ENCODE measurements at regions not wholly inside any gene's neighbourhood (a gene's known extent, or its start where the extent isn't known, plus 50 kb on each side); places are given as distances from the start of the nearest gene placed in this dataset.
"Not testable (repeated sequence)": the region's sequence is repeated elsewhere in the genome, so short reads cannot be mapped to it uniquely, and the experiment has no call there.

DNA sequence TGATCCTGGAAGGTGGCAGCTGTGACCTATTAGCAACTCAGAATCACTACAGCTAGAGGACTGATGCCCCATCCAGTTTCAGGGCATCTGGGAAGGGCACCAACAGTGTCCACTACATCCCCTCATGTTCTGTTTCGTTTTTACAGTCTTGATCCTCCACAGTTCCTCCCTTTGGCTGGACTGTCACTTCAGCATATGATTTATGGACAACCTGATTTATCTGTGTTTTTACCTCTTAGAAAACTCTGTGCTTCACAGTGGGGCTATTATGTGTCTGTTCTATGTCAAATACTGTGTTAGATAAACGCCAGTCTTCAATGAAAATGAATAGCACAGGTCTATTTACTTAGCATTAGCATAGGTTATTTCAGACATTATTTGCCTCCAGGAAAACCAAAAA, 63.1 kb upstream of the GRPR start:
- Histone ChIP-seq H4K5ac (ENCODE audit: insufficient read length, low read depth, low read length) (no peak overlapping the region), H3K18ac (ENCODE audit: insufficient read length, low read depth, low read length) (no peak overlapping the region), H3K9me3 (ENCODE audit: control insufficient read depth, low read depth, low read length) (no peaks in the 10 kb centered on the region), H3K79me1 (ENCODE audit: insufficient read depth, low read depth, low read length, poor library complexity, severe bottlenecking) (no peaks in the 10 kb centered on the region), H3K4me1 (ENCODE audit: insufficient read depth, low read length) (no peaks in the 10 kb centered on the region; the same call in 1 of the 2 replicates), H2BK20ac (ENCODE audit: low read depth, low read length, poor library complexity, severe bottlenecking) (no peak overlapping the region), H2BK5ac (ENCODE audit: insufficient read length, low read length) (no peak overlapping the region), H4K20me1 (ENCODE audit: control insufficient read depth, insufficient read depth, insufficient read length) (no peaks in the 10 kb centered on the region), H3K14ac (ENCODE audit: insufficient read depth, low read length) (no peak overlapping the region), H3K27me3 (ENCODE audit: insufficient read depth, low read length) (no peaks in the 10 kb centered on the region), H2AK5ac (ENCODE audit: insufficient read length, low read length) (no peak overlapping the region), H4K91ac (ENCODE audit: insufficient read length, low read depth, low read length) (no peak overlapping the region), H3K23me2 (ENCODE audit: insufficient read length, low read depth, low read length, poor library complexity, severe bottlenecking) (no peaks in the 10 kb centered on the region), H3T11ph (ENCODE audit: low read length) (no peak overlapping the region), H3K4ac (ENCODE audit: low read depth, low read length) (no peak overlapping the region), H3K79me2 (ENCODE audit: insufficient read depth, low read length) (no peaks in the 10 kb centered on the region), H3K9ac (ENCODE audit: extremely low read depth, insufficient read length, low read length) (no peak overlapping the region), H2AFZ (ENCODE audit: low read length) (no peak overlapping the region), H3K27ac (ENCODE audit: insufficient read length, low read depth, low read length) (no peak overlapping the region), H2BK12ac (ENCODE audit: insufficient read length, low read depth, low read length) (no peak overlapping the region), H3K4me2 (ENCODE audit: insufficient read depth, insufficient read length, low read length) (no peak overlapping the region), H4K8ac (replicated peaks; ENCODE audit: insufficient read length, low read depth, low read length) (no peak overlapping the region), H2BK15ac (ENCODE audit: low read depth, low read length) (no peak overlapping the region), H2BK120ac (ENCODE audit: low read depth, low read length, poor library complexity, severe bottlenecking) (no peak overlapping the region), H3K23ac (ENCODE audit: insufficient read length, low read depth, low read length) (no peak overlapping the region), H3K56ac (ENCODE audit: insufficient read length, low read depth, low read length) (no peak overlapping the region)
- WGBS (ENCODE audit: extremely low coverage, insufficient read length, low lambda C conversion rate): no CpG with 5 or more reads among the region's 2 CpGs
- Mint-ChIP-seq H3K4me1 (peaks cover 3 to 4% of the 10 kb centered on the region in 2 experiments; a peak in 3 of 4 replicates), H3K27ac (no peak overlapping the region), H3K27me3 (ENCODE audit: low read depth) (no peaks in the 10 kb centered on the region; the same call in 1 of the 2 replicates), H3K36me3 (ENCODE audit: insufficient read depth in 1 of 3, low read depth in 3 of 3) (peaks cover 2 to 26% (median 10%) of the 10 kb centered on the region in 3 experiments; a peak in 6 of 7 replicates), H3K9me3 (peaks cover 4 to 13% of the 10 kb centered on the region in 2 experiments; a peak in 4 of 5 replicates), H3K4me3 (no peak overlapping the region)
- DNase-seq: no peak
- TF ChIP-seq CTCF (conservative IDR thresholded peaks at IDR 0.05): no peak

DNA sequence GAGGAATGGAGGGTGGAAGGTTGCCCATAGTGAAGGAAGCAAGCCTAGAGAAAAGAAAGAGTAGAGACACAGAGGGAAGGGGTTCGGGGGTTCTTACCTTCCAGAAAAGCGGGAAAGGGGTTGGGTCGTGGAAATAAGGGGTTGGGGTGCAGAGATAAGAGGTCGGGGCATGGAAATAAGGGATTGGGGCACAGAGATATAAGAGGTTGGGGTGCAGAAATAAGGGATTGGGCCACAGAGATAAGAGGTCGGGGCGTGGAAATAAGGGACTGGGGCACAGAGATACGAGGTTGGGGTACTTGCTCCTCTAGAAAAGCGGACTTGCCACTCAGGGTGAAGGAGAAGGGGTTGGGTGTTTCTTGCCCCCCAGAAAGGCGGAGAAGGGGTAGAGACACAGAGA, 74.2 kb upstream of the GRPR start:
- not testable (repeated sequence) for H3K79me2 ChIP-seq (ENCODE audit: insufficient read depth, low read length); H2BK12ac ChIP-seq (ENCODE audit: insufficient read length, low read depth, low read length); H3K18ac ChIP-seq (ENCODE audit: insufficient read length, low read depth, low read length); H4K5ac ChIP-seq (ENCODE audit: insufficient read length, low read depth, low read length); H3K9ac ChIP-seq (ENCODE audit: extremely low read depth, insufficient read length, low read length); H3K27me3 ChIP-seq (ENCODE audit: insufficient read depth, low read length); H3K14ac ChIP-seq (ENCODE audit: insufficient read depth, low read length); H2AK5ac ChIP-seq (ENCODE audit: insufficient read length, low read length); H3K4me1 ChIP-seq (ENCODE audit: insufficient read depth, low read length); H2BK5ac ChIP-seq (ENCODE audit: insufficient read length, low read length); H2AFZ ChIP-seq (ENCODE audit: low read length); H3K27me3 Mint-ChIP-seq (ENCODE audit: low read depth); DNase-seq; H4K20me1 ChIP-seq (ENCODE audit: control insufficient read depth, insufficient read depth, insufficient read length); H3K27ac ChIP-seq (ENCODE audit: insufficient read length, low read depth, low read length); H3K4me2 ChIP-seq (ENCODE audit: insufficient read depth, insufficient read length, low read length); H3K23ac ChIP-seq (ENCODE audit: insufficient read length, low read depth, low read length); H2BK120ac ChIP-seq (ENCODE audit: low read depth, low read length, poor library complexity, severe bottlenecking); H3K4me3 Mint-ChIP-seq; H3T11ph ChIP-seq (ENCODE audit: low read length); H3K23me2 ChIP-seq (ENCODE audit: insufficient read length, low read depth, low read length, poor library complexity, severe bottlenecking); H4K91ac ChIP-seq (ENCODE audit: insufficient read length, low read depth, low read length); H3K79me1 ChIP-seq (ENCODE audit: insufficient read depth, low read depth, low read length, poor library complexity, severe bottlenecking); H2BK20ac ChIP-seq (ENCODE audit: low read depth, low read length, poor library complexity, severe bottlenecking); H3K4me1 Mint-ChIP-seq; H4K8ac ChIP-seq (replicated peaks; ENCODE audit: insufficient read length, low read depth, low read length); H3K4ac ChIP-seq (ENCODE audit: low read depth, low read length); H2BK15ac ChIP-seq (ENCODE audit: low read depth, low read length); H3K56ac ChIP-seq (ENCODE audit: insufficient read length, low read depth, low read length)
- H3K36me3 Mint-ChIP-seq (ENCODE audit: insufficient read depth in 1 of 3, low read depth in 3 of 3): peaks cover 48 to 74% (median 66%) of the 10 kb centered on the region in 3 experiments
- H3K27ac Mint-ChIP-seq: peak overlapping the region in 1 of 3 experiments; percentile 83; a peak in 2 of 7 replicates
- H3K9me3 Mint-ChIP-seq: peaks cover 52 to 62% of the 10 kb centered on the region in 2 experiments
- WGBS (ENCODE audit: extremely low coverage, insufficient read length, low lambda C conversion rate): no CpG with 5 or more reads among the region's 9 CpGs
- H3K9me3 ChIP-seq (ENCODE audit: control insufficient read depth, low read depth, low read length): peaks cover 11% of the 10 kb centered on the region
